GM12878 (cell line): ENCODE measurements at regions not wholly inside any gene's neighbourhood (a gene's known extent, or its start where the extent isn't known, plus 50 kb on each side); places are given as distances from the start of the nearest gene placed in this dataset.

Source experiments
- CEBPB ChIP-seq, 2 experiments: fragments of 150-350 bp in 1 of 2; IDR thresholded peaks; 2 replicates each; pipeline ENCODE4 v1.6.1; 2012 to 2014; ENCODE audit warnings: low read depth in 2 of 2, low read length in 2 of 2, borderline replicate concordance in 1 of 2, inconsistent platforms in 1 of 2
- CEBPZ ChIP-seq: fragments of 150-350 bp; IDR thresholded peaks from 2 replicates; pipeline ENCODE4 v1.6.1; 2016; ENCODE audit warnings: low read depth, low read length
- CHD1 ChIP-seq: IDR thresholded peaks from 2 replicates; pipeline ENCODE4 v1.6.1; 2012; ENCODE audit warnings: low read depth, low read length, improper control_type of control experiment
- CHD2 ChIP-seq: IDR thresholded peaks from 2 replicates; pipeline ENCODE4 v1.6.1; 2011; ENCODE audit warnings: low read depth, low read length, improper control_type of control experiment, borderline replicate concordance
- GABPA ChIP-seq: IDR thresholded peaks from 2 replicates; pipeline ENCODE4 v1.6.1; 2014; ENCODE audit warnings: antibody characterized with exemption, low read depth, mild to moderate bottlenecking, inconsistent platforms
- POLR2A ChIP-seq: IDR thresholded peaks from 2 replicates; pipeline ENCODE4 v1.6.1; 2011; ENCODE audit warnings: low read depth, mild to moderate bottlenecking, low read length
- POLR2AphosphoS5 ChIP-seq: IDR thresholded peaks from 2 replicates; pipeline ENCODE4 v1.6.1; 2011; ENCODE audit warnings: mild to moderate bottlenecking, low read length, inconsistent platforms
- RAD21 ChIP-seq: IDR thresholded peaks from 2 replicates; pipeline ENCODE4 v1.6.1; 2011; ENCODE audit warnings: mild to moderate bottlenecking, low read depth, low read length, moderate library complexity; ENCODE audit not compliant: insufficient read depth
- SREBF1 ChIP-seq: IDR thresholded peaks from 2 replicates; pipeline ENCODE4 v1.6.1; 2012; ENCODE audit warnings: mild to moderate bottlenecking, low read length
- TARDBP ChIP-seq: IDR thresholded peaks from 2 replicates; pipeline ENCODE4 v1.6.1; 2016; ENCODE audit warnings: borderline replicate concordance
- YY1 ChIP-seq: IDR thresholded peaks from 2 replicates; pipeline ENCODE4 v1.6.1; 2011; ENCODE audit warnings: low read depth, mild to moderate bottlenecking, low read length
- TF ChIP-seq, protein P1 (sequence below), 3 experiments: IDR thresholded peaks in 2 of 3; conservative IDR thresholded peaks in 1 of 3; 2 replicates each; pipeline ENCODE4 v1.5.1; 2011; ENCODE audit warnings: low read depth in 3 of 3, low read length in 3 of 3, mild to moderate bottlenecking in 3 of 3, control low read depth in 2 of 3, moderate library complexity in 2 of 3, inconsistent platforms in 1 of 3, mixed read lengths in 1 of 3; ENCODE audit not compliant: control insufficient read depth in 2 of 3, insufficient read depth in 1 of 3; ENCODE audit errors: extremely low read depth in 1 of 3
- TF ChIP-seq, protein P2 (sequence below): fragments of 450-650 bp; IDR thresholded peaks from 2 replicates; pipeline ENCODE4 v1.6.1; 2017; ENCODE audit warnings: antibody characterized with exemption, mild to moderate bottlenecking, moderate library complexity
- TF ChIP-seq, protein P3 (sequence below): fragments of 450-650 bp; IDR thresholded peaks from 2 replicates; pipeline ENCODE4 v1.6.1; 2014; ENCODE audit warnings: mild to moderate bottlenecking

- TF ChIP-seq, protein P1, sequence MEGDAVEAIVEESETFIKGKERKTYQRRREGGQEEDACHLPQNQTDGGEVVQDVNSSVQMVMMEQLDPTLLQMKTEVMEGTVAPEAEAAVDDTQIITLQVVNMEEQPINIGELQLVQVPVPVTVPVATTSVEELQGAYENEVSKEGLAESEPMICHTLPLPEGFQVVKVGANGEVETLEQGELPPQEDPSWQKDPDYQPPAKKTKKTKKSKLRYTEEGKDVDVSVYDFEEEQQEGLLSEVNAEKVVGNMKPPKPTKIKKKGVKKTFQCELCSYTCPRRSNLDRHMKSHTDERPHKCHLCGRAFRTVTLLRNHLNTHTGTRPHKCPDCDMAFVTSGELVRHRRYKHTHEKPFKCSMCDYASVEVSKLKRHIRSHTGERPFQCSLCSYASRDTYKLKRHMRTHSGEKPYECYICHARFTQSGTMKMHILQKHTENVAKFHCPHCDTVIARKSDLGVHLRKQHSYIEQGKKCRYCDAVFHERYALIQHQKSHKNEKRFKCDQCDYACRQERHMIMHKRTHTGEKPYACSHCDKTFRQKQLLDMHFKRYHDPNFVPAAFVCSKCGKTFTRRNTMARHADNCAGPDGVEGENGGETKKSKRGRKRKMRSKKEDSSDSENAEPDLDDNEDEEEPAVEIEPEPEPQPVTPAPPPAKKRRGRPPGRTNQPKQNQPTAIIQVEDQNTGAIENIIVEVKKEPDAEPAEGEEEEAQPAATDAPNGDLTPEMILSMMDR (IDR thresholded peaks at IDR 0.05 in 2 of 3, conservative IDR thresholded peaks at IDR 0.05 in 1 of 3; ENCODE audit: control insufficient read depth in 2 of 3, extremely low read depth in 1 of 3, insufficient read depth in 1 of 3, low read depth in 3 of 3, low read length in 3 of 3), result no peak
- no peak for TF ChIP-seq TARDBP
- no peak for TF ChIP-seq CHD2
- TF ChIP-seq, protein P2, sequence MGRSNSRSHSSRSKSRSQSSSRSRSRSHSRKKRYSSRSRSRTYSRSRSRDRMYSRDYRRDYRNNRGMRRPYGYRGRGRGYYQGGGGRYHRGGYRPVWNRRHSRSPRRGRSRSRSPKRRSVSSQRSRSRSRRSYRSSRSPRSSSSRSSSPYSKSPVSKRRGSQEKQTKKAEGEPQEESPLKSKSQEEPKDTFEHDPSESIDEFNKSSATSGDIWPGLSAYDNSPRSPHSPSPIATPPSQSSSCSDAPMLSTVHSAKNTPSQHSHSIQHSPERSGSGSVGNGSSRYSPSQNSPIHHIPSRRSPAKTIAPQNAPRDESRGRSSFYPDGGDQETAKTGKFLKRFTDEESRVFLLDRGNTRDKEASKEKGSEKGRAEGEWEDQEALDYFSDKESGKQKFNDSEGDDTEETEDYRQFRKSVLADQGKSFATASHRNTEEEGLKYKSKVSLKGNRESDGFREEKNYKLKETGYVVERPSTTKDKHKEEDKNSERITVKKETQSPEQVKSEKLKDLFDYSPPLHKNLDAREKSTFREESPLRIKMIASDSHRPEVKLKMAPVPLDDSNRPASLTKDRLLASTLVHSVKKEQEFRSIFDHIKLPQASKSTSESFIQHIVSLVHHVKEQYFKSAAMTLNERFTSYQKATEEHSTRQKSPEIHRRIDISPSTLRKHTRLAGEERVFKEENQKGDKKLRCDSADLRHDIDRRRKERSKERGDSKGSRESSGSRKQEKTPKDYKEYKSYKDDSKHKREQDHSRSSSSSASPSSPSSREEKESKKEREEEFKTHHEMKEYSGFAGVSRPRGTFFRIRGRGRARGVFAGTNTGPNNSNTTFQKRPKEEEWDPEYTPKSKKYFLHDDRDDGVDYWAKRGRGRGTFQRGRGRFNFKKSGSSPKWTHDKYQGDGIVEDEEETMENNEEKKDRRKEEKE, result no peak
- no peak for TF ChIP-seq GABPA
- no peak for TF ChIP-seq POLR2AphosphoS5
- TF ChIP-seq CHD1, result no peak
- no peak for TF ChIP-seq YY1
- no peak for TF ChIP-seq POLR2A
- TF ChIP-seq CEBPB (IDR thresholded peaks at IDR 0.05; ENCODE audit: borderline replicate concordance in 1 of 2, low read depth in 2 of 2, low read length in 2 of 2), result no peak
- no peak for TF ChIP-seq SREBF1
- TF ChIP-seq, protein P3, sequence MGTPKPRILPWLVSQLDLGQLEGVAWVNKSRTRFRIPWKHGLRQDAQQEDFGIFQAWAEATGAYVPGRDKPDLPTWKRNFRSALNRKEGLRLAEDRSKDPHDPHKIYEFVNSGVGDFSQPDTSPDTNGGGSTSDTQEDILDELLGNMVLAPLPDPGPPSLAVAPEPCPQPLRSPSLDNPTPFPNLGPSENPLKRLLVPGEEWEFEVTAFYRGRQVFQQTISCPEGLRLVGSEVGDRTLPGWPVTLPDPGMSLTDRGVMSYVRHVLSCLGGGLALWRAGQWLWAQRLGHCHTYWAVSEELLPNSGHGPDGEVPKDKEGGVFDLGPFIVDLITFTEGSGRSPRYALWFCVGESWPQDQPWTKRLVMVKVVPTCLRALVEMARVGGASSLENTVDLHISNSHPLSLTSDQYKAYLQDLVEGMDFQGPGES, result no peak
- no peak for TF ChIP-seq CEBPZ
- TF ChIP-seq RAD21, result no peak
Observed at GRCh38 chr3:67774676-67775075, 120.3 kb upstream of the SUCLG2 start.
